Ramos (cell line): ENCODE measurements at regions not wholly inside any gene's neighbourhood (a gene's known extent, or its start where the extent isn't known, plus 50 kb on each side); places are given as distances from the start of the nearest gene placed in this dataset.

Experiments
- in situ Hi-C: fragments of 300-500 bp; cut with MboI; formaldehyde crosslinking; loops from one replicate; pipeline ENCODE4 v1.14.3; 2022; ENCODE audit warnings: low sequenced_read_pairs; ENCODE audit not compliant: unreplicated experiment

DNA sequence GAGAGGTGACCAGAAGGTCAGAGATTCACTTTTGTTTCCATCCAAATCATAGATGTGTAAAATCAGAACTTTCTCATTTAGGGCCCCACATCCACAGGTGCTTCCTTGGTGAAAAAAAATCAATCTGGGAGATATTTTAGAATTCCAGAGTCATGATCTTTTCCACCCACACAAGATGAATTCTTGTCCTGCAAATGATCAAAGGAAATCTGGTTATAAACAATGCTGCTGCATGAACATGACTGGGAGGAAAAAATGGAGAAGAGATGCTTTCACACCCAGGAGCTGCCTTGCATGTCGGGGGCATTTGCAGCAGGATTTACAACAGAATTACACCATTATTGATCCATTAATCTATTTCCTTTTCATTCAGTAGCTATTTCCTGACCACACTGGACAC is 106.5 kb upstream of the TMEM72 start:
- in situ Hi-C loops = no loop called here

DNA sequence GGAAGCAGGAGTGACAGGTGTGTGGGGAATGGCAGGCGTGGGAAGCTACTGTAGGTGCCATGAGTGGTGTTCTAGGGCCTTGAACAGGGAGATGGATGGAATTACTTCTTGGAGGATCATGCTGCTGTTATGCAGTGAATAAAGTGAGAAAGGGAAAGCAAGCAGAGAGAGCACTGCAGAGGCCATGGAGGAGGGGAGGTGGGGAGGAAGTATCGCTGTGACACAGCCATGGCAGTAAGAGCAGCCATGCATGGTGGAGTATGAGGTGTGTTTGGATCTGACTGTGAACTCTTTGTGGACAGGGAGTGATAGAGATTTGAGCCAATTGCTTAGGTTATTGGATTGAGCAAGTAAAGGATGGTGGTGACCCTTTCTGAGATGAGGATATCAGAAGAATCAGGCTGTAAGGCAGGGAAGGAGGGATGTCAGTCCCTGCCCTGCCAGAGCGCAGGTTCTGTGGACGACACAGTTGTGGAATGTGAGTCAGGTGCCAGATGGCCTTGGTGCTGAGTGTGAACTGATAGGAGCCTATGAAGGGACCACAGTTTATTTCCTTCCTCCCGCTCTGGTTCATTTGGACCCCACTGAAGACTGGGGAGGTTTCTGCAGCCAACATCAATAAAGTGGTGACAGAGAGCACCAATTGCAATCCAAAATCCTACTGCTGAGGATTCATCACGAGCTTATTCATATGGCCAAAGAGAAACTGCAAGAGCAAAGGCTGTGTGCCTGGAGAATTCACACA is 105.5 kb upstream of the TMEM72 start:
- in situ Hi-C loops = no loop called here

DNA sequence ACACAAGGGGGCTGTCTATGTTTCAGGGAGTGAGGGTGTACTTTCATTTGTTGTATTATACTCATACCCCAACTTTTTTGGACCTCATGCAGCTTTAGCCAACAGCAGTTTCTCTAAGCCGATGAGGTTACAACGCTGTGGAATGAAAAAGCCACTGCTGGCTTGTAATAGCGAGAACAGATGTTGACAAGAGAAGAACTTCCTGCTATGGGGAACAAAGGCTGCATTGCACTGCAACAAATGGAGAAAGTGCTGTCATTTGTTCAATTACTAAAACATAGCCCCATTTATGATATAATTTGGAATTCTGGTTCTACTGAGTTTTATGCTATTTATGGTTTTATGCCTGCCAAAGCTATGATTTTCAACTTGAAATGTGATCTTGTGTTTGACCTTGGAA is 104.2 kb upstream of the TMEM72 start:
- in situ Hi-C loops = no loop called here

DNA sequence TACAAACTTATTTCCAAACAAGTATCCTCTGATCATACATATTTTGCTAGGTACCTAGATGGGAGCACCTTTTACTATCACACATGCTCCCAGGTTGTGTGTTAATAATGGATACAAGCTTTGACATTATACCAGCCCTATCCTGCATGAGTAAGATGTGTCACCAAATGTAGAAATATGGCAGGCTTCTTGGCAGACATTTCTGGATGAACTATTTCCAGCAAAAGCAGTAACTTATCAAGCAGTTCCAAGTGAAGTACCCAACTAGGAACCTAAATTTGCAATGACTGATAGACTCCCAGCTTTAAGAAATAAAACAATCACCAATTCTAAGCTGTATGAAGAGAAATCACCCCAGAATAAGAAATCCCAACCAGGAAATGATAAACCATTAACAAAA is 103.7 kb upstream of the TMEM72 start:
- in situ Hi-C loops = no loop called here

DNA sequence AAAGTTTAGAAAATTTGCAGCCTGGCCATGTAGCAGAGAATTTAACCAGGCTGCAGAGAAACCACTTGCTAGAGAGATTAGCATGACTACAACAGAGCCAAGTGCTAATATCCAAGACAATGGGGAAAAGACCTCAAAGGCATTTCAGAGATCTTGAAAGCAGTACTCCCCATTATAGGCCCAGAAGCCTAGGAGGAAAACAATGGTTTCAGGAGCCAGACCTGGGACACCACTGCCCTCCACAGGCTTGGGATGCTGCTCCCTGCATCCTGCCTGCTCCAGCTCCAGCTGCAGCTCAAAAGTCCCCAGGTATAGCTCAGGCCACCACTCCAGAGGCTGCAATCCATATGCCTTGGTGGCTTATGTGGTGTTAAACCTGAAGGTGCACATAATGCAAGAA is 101.5 kb upstream of the TMEM72 start:
- in situ Hi-C loops = no loop called here

DNA sequence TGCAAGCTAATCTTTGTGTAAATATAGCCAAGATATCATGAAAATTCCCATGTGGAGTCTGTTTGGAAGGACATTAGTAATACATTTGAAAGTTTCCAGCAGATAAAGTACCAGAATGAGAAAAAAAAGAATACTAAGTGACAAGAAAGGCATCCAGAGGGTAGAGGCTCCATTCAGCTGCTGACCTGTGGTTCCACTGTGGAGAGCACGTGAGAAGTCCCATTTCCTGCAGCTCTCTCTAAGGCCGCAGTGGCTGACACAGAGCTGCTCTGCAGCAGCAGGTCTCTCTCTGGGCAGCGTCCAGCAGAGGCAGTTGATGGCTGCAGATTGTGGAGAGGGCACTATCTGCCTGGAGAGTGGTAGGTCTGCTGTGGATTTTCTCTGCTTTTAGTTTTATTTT is 100.1 kb upstream of the TMEM72 start:
- in situ Hi-C loops = no loop called here

DNA sequence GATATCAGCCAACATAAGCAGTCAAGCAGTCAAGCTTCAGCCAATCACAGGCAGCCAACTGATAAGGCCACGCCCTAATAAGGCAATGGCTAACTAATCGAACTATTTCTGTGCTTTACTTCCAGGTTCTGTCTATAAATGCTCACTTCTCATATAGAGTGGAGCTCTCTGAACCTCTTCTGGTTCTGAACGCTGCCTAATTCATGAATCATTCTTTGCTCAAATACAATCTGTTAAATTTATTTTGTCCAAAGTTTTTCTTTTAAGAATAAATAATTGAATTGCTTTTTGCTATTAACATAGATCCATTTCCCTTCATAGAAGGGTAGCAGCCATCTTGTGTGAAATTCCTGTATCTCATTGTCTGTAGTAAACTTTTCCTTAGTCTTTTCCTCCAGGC is 97.9 kb upstream of the TMEM72 start:
- in situ Hi-C loops = no loop called here

DNA sequence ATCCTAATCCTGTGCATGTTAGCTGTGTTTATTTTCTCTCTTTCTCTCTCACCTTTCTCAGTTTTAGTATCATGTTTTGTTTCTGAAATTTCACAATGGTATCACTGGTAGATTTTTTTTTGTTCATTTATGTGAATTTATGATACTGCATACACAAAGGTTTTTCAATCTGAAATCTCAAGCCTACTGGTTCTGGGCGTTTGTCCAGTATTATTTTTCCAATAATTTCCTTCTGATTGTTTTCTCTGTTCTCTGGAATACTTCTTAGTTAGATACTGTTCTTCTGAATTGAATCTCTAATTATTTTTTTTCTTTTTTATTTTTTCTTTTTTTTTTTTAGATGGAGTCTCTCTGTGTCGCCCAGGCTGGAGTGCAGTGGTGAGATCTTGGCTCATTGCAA is 96.2 kb upstream of the TMEM72 start:
- in situ Hi-C loops = no loop called here

DNA sequence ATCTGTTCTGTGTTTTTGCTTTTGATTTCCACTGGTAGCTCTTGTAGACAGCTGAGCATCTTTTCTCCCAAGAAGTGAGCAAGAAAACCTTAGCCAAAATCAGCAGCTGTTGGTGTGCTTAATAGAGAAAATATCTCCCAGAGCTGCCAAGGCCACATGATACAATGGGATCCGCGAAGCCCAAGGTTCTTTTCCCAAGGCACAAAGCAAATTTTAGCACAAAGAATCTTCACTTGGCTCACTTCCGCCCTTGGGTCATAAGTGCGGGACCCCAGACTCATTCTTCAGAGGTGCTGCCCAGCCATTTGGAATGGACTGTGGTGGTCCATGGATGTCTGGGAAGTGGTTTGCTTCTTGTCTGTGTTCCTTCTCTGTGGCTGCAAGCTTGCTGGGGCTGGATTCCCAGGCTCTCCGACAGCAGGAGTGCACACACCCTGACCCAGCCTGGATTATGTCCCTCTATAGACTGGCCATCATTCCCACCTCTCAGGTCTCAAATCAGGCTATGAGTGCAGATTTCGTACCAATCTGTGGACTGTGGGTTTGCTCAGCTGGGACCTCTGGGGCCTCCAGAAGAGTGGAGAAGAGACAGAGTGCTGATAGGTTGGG is 93.0 kb upstream of the TMEM72 start:
- in situ Hi-C loops = no loop called here

DNA sequence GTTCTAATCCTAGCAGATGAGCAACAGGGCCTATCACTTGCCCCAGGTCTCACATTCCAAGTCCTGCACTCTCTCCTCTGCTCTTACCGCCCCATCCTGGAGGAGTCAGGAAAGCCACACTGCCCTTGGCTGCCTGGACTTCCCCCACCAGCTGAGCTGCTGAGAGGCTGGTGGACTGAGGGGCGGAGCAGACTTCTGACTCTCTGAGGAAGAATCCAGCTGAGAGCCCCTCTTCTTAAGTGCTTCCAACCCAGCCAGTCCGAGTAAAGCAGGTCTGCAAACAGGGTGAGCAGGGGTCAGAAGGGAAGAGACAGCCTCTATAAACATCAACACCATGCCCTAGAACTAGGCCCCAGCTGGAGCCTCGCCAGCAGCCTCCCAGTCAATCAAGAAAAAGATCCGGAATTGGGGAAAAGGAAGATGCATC is 92.4 kb upstream of the TMEM72 start:
- in situ Hi-C loops = no loop called here

DNA sequence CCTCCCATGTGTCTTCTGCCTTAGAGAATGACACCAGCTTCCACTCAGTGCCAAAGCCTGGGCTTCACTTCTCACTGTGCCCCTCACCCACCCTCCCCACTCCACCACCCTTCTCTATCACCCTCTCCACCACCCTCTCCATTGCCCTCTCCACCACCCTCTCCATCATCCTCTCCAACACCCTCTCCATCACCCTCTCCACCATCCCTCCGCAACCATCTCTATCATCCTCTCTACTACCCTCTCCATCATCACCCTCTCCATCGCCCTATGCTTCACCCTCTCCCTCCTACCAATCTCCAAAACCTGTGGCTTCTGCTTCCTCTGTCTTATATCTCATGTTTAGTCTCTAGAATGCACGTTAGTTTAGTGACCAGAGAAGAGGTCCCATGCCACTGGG is 91.0 kb upstream of the TMEM72 start:
- in situ Hi-C loops = no loop called here

DNA sequence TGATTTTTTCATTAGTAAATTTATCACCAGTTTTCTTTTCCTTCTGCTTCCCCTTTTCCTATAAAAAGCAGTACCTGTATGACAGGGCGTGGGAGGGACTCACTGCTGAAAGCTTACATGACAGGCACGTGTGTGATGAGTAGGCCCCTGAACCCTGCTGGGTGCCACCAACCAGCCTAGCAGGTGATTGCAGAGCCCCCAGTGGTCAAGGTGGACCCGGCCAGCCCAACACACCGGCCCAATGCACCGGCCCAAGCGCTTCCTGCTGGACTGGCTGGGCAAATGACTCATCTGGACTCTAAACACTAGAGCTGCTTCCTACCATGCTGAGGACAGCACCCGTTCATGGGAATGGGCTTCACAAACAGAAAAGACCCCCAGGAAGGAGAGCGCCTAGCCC is 89.8 kb upstream of the TMEM72 start:
- in situ Hi-C loops = no loop called here

DNA sequence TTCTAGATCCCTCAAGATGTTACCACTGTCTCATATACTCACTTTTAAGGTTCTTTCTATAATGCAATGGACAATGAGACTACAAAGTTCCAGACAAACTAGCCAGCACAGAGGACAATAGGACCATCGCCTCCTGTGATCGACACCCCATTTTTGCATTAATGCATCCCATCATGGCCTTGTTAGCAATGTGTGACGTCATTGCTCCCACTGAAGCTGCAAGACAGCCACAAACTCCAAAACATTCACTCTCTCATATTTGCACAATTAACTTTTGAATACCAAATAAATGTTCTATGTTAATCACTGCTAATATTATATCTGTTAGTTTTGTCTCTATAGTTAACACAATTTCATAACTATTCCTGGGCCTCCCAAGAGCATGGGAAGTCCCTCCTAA is 88.8 kb upstream of the TMEM72 start:
- in situ Hi-C loops = no loop called here

DNA sequence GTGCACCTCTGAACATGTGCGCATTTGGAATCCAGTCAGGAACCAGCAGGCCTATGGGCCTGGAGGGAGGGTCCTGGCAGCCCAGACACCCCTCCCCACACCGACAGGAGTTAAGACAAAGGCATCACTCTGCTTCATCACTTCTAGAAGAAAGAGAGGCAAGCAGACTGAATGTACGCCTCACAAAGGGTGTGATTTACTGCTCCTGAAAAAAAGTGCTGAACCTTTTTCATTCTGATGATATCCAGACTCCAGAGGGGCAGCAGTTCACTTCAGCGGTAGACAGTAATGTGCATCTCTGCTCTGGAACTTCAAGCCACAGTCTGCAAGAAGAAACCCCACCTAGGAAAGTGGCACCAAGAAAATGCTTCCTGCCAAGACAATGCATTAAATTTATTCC is 88.2 kb upstream of the TMEM72 start:
- in situ Hi-C loops = no loop called here

DNA sequence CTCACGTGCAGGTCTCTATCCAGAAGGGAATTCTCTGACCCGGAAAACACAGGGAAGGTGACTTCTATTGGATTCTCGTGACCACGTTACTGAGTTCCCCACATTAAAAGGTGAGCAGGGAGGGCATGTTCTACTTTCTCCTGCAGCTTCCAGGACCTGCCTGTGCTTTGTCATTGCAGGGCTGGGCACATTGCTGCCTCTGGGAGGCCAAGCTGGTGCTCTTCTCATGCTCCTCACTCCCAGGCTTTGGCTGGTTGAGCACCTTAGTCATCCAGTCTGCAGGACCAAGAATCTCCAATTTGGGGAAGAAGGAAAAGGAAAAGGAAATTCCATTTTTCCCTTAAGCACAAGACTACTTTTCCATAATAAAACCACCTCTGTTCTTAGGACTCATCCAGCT is 86.5 kb upstream of the TMEM72 start:
- in situ Hi-C loops = no loop called here

DNA sequence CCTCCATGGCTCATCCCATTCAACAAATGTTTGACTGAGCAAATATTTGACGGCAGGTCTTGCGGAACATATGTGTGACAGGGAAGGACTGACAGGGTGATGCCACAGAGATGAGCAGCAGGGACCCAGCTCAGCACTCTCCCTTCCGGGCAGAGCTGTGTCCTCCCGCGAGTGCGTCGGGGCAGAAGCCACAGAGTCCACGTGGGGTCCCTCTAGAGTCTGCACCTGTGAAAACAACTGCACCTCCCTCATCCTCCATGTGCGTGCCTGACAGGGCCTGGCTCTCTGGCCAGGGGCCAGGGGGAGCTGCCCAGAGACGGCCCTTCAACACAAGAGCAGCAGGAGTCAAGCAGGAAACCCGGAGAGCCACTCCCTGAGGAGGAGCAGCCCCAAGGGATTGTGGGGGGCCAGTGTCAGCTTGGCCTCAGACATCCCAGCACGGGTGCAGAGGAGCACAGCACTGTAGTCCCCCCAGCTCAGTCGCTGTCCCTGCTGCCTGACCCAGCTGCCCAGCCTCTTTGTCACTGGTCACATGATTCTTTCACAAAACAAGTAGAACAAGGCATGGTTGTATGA is 83.6 kb upstream of the TMEM72 start:
- in situ Hi-C loops = no loop called here

DNA sequence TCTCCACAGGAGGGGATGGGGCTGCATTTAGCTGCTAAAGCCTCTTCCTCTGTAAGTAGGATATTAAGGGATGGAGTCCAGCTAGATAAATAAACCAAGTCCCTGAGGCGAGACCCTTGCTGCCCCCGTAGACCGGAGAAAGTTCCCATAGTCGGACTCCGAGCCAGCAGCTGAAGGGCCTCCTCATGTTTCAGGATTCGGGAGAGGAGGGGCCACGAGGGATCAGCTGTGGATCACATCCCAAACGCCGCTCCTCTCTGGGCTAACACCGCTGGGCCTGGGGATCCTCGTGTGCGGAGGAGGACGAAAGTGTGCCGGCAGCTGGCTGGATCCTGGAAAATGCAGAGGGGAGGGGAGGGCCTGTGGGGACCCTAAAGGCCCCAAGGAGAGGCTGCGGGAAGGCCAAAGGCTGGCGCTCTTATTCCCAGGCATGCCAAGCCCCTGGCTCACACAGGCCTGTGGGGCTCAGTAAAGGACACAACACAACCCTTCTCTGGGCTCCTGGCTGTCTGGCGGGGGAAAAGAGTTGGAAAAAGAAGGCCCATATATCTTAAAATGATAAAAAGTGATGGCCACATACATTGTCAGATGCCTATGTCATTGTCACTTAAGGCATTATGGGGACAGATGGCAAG is 82.5 kb upstream of the TMEM72 start:
- in situ Hi-C loops = no loop called here

DNA sequence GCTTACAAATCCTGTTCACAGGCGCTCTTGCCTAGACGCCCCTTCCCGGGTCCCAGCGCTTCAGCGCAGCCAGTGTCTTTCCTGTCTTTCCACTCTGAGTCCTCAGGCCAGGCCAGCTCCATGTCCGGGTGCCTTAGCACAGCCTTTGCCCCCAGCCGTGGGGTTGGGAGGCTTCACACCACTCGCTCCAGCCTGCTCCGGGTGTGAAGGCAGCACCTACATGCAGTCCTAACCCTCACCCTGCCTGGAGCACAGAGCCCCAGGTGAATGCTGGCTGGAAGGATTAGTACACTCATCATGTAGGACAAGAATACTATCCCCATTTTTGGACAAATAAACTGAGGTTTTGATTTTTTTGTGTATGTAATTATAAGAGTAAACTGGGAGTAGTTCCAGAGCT is 81.7 kb upstream of the TMEM72 start:
- in situ Hi-C loops = no loop called here

DNA sequence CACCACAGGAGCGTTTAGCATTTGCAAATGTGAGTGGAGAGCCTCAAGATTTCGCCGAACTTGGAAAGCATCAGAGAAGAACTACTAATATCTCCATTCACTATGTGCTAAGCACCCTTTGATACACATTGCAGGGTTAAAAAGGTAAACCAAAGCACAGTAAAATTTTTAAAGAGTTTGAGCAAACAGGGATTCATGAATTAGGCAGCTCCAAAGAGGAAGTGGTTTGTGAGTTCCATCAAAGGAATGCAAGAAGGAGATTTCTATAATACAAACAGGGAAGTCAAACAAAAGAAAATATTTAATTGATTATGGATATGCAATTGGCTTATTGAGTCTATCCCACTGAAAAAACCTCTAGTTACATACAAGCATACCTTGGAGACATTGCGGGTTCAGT is 81.1 kb upstream of the TMEM72 start:
- in situ Hi-C loops = no loop called here

DNA sequence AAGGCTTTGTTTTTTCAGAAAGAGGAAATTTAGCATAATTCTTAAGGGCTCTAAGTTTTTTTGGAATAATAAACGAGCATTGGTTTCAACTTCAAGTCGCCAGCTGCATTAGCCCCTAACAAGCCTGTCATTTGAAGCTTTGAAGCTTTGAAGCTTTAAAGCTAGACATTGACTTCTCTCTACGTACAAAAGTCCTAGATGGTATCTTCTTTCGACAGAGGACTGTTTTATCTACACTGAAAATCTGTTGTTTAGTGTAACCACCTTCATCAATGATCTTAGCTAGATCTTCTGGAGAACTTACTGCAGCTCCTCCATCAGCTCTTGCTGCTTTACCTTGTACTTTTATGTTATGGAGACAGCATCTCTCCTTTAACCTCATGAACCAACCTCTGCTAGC is 79.6 kb upstream of the TMEM72 start:
- in situ Hi-C loops = no loop called here

DNA sequence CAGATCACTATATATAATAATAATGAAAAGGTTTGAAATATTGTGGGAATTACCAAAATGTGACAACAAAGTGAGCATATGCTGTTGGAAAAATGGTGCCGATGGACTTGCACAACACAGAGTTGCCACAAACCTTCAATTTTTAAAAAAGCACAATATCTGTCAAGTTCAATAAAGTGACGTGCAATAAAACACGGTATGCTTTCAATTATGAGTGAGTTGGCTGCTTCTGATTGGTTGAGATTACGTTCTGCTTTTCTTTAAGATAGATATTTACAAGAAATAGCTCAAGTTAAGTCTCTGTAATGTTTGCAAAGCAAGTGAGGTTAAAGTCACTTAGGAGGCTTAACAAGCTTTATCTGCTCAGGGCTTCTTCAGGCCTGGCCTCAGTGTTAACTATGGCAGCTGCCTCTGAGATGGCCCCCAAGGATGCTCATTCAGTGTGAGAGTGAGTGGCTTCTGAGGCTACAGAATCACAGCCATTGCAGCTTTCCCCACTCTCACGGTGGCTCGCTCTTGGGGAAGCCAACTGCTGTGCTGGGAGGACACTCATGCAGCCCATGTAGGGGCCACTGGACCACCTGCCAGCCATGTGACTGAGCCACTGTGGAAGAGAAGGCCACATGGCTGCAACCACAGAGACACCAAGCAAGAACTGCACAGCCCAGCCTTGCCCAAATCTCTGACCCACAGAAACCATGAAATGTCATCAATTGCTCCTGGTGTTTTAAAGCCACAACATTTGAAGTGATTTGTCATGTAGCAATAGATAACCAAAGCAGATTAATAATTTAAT is 78.3 kb upstream of the TMEM72 start:
- in situ Hi-C loops = no loop called here
